Right ventricle myocardium superior (tissue), 1 donor: ENCODE measurements at regions not wholly inside any gene's neighbourhood (a gene's known extent, or its start where the extent isn't known, plus 50 kb on each side); places are given as distances from the start of the nearest gene placed in this dataset.
"Not testable (repeated sequence)": the region's sequence is repeated elsewhere in the genome, so short reads cannot be mapped to it uniquely, and the experiment has no call there.

Experiments used
- ATAC-seq: fragments of 200-7000 bp; cut with Tn5 transposase; one replicate; pipeline ENCODE4 v1.9.1; 2020; ENCODE audit warnings: mild to moderate bottlenecking; ENCODE audit not compliant: poor library complexity
- DNase-seq: peaks from one replicate; pipeline ENCODE4 v3.0.0-alpha.2; 2020
- intact Hi-C: fragments of 100-400 bp; cut with DNase I; formaldehyde crosslinking; loops from one replicate; pipeline ENCODE4 v1.11.2; 2022
- donor health status: DM: no; HTN: yes; CAD: no; lungs with severe emphysema.

GRCh38 chr3:137264071-137264820 is 306.5 kb downstream of the IL20RB start:
- intact Hi-C loops: no loop called here
- ATAC-seq: peak; percentile 82
- DNase-seq: peak; percentile 75

GRCh38 chr3:137264843-137265330 is 307.1 kb downstream of the IL20RB start:
- ATAC-seq: no peak
- DNase-seq: no peak
- intact Hi-C loops: no loop called here

GRCh38 chr3:137282871-137283270 is 325.1 kb downstream of the IL20RB start:
- intact Hi-C loops: no loop called here
- no peak for DNase-seq

GRCh38 chr3:137285924-137286323 is 328.1 kb downstream of the IL20RB start:
- intact Hi-C loops: no loop called here
- no peak for ATAC-seq
- DNase-seq: no peak

More at GRCh38 chr3:137282871-137283270, 325.1 kb downstream of the IL20RB start:
- peak; percentile 56 for ATAC-seq

- no peak for ATAC-seq
- intact Hi-C loops: no loop called here
- no peak for DNase-seq
Measured at GRCh38 chr3:137293086-137293485, 335.3 kb downstream of the IL20RB start.

- intact Hi-C loops: no loop called here
Measured at GRCh38 chr3:137294139-137294538, 336.4 kb downstream of the IL20RB start.

GRCh38 chr3:137294839-137295238 is 337.1 kb downstream of the IL20RB start:
- DNase-seq (no peak), ATAC-seq (no peak)
- intact Hi-C loops: no loop called here

More at GRCh38 chr3:137294139-137294538, 336.4 kb downstream of the IL20RB start:
- no peak for ATAC-seq
- DNase-seq: no peak

GRCh38 chr3:137295336-137295735 is 337.6 kb downstream of the IL20RB start:
- DNase-seq: no peak
- no peak for ATAC-seq
- intact Hi-C loops: no loop called here

GRCh38 chr3:137296116-137296515 is 338.3 kb downstream of the IL20RB start:
- intact Hi-C loops: no loop called here
- ATAC-seq (no peak), DNase-seq (no peak)

- no peak for ATAC-seq
Measured at GRCh38 chr3:137297770-137298169, 340.0 kb downstream of the IL20RB start.

GRCh38 chr3:137300703-137301102 is 342.9 kb downstream of the IL20RB start:
- no peak for ATAC-seq
- intact Hi-C loops: no loop called here
- DNase-seq: no peak

More at GRCh38 chr3:137297770-137298169, 340.0 kb downstream of the IL20RB start:
- intact Hi-C loops: no loop called here
- no peak for DNase-seq

- intact Hi-C loops: no loop called here
- ATAC-seq (no peak), DNase-seq (no peak)
Measured at GRCh38 chr3:137304313-137305056, 346.7 kb downstream of the IL20RB start.

GRCh38 chr3:137324114-137324513 is 366.3 kb downstream of the IL20RB start:
- intact Hi-C loops: no loop called here
- ATAC-seq (no peak), DNase-seq (no peak)

GRCh38 chr3:137325170-137325569 is 367.4 kb downstream of the IL20RB start:
- no peak for DNase-seq
- intact Hi-C loops: no loop called here
- no peak for ATAC-seq

GRCh38 chr3:137325934-137326333 is 368.2 kb downstream of the IL20RB start:
- no peak for DNase-seq
- intact Hi-C loops: no loop called here
- ATAC-seq: no peak

GRCh38 chr3:137329594-137329993 is 371.8 kb downstream of the IL20RB start:
- ATAC-seq: no peak
- intact Hi-C loops: no loop called here

GRCh38 chr3:137330246-137330645 is 372.5 kb downstream of the IL20RB start:
- intact Hi-C loops: no loop called here
- ATAC-seq (no peak), DNase-seq (no peak)

More at GRCh38 chr3:137329594-137329993, 371.8 kb downstream of the IL20RB start:
- no peak for DNase-seq

GRCh38 chr3:137332297-137332696 is 374.5 kb downstream of the IL20RB start:
- intact Hi-C loops: no loop called here
- no peak for DNase-seq
- ATAC-seq: no peak

GRCh38 chr3:137335478-137335877 is 377.7 kb downstream of the IL20RB start:
- no peak for ATAC-seq
- intact Hi-C loops: no loop called here
- no peak for DNase-seq

- DNase-seq, ATAC-seq, intact Hi-C loops: not testable (repeated sequence)
Measured at GRCh38 chr3:137338400-137338799, 380.6 kb downstream of the IL20RB start.
